Vagina (tissue), 2 donors: ENCODE measurements at regions not wholly inside any gene's neighbourhood (a gene's known extent, or its start where the extent isn't known, plus 50 kb on each side); places are given as distances from the start of the nearest gene placed in this dataset.

Source experiments
- POLR2A ChIP-seq, 2 donors: fragments of 450-650 bp; IDR thresholded peaks; one replicate each; pipeline ENCODE4 v1.6.1; 2017; ENCODE audit warnings: antibody characterized with exemption in 2 of 2, mild to moderate bottlenecking in 2 of 2, moderate library complexity in 2 of 2
- TF ChIP-seq, protein P1 (sequence below), 3 experiments: fragments of 450-650 bp in 2 of 3; fragments of 200-600 bp in 1 of 3; sonication (generic) in 1 of 3; IDR thresholded peaks; one replicate each; pipeline ENCODE4 v1.5.1; 2017 to 2019; ENCODE audit warnings: antibody characterized with exemption in 3 of 3, mild to moderate bottlenecking in 2 of 3, moderate library complexity in 2 of 3

DNA sequence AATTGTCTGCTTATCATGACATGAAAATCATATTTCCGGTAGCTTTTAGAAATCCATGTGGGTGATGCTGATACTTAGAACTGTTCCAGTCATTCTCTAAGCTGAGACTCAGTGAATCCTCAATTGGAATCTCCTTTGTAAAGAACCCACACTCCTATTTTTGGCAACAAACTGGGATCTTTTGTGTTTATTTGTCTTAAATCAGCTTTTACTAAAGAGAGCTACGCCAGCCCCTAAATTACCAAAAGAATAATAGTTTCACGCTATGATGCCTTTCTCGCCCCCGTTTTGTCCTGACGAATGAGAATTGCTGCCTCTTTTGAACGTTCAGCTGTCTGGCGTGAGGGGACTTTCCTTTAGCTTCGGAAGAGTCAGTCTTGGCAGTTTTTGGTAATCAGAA lies 195.9 kb downstream of the SHOX start:
- TF ChIP-seq, protein P1, sequence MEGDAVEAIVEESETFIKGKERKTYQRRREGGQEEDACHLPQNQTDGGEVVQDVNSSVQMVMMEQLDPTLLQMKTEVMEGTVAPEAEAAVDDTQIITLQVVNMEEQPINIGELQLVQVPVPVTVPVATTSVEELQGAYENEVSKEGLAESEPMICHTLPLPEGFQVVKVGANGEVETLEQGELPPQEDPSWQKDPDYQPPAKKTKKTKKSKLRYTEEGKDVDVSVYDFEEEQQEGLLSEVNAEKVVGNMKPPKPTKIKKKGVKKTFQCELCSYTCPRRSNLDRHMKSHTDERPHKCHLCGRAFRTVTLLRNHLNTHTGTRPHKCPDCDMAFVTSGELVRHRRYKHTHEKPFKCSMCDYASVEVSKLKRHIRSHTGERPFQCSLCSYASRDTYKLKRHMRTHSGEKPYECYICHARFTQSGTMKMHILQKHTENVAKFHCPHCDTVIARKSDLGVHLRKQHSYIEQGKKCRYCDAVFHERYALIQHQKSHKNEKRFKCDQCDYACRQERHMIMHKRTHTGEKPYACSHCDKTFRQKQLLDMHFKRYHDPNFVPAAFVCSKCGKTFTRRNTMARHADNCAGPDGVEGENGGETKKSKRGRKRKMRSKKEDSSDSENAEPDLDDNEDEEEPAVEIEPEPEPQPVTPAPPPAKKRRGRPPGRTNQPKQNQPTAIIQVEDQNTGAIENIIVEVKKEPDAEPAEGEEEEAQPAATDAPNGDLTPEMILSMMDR (IDR thresholded peaks at IDR 0.05), result no peak
- no peak for TF ChIP-seq POLR2A (IDR thresholded peaks at IDR 0.05)
